ENCODE measurements at regions not wholly inside any gene's neighbourhood (a gene's known extent, or its start where the extent isn't known, plus 50 kb on each side); places are given as distances from the start of the nearest gene placed in this dataset.

DNA sequence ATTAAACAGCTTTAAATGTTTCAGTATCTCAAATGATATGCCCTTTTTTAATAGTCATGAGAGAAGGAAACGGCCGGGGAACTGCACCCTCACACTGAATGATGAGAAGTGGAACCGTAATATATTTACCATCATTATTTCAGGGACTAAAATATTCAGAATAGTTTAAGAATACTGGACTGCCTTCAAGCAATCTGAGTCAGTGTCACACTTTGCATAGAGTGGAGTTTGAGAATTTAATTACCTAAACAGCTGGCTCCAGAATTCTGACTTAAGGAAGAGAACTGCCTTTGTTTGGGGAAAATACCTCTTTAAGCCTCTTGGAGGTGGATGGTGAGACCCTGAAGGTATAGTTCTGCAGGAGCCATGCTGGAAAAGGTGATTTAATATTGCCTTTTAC lies 135.9 kb upstream of the EPHA7 start:
- TF ChIP-seq, protein P1, sequence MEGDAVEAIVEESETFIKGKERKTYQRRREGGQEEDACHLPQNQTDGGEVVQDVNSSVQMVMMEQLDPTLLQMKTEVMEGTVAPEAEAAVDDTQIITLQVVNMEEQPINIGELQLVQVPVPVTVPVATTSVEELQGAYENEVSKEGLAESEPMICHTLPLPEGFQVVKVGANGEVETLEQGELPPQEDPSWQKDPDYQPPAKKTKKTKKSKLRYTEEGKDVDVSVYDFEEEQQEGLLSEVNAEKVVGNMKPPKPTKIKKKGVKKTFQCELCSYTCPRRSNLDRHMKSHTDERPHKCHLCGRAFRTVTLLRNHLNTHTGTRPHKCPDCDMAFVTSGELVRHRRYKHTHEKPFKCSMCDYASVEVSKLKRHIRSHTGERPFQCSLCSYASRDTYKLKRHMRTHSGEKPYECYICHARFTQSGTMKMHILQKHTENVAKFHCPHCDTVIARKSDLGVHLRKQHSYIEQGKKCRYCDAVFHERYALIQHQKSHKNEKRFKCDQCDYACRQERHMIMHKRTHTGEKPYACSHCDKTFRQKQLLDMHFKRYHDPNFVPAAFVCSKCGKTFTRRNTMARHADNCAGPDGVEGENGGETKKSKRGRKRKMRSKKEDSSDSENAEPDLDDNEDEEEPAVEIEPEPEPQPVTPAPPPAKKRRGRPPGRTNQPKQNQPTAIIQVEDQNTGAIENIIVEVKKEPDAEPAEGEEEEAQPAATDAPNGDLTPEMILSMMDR (IDR thresholded peaks at IDR 0.05; ENCODE audit: low read depth, low read length): no peak
- TF ChIP-seq EZH2phosphoT487 (IDR thresholded peaks at IDR 0.05; ENCODE audit: low read depth): no peak

Measured in OCI-LY3 (cell line).